ENCODE measurements at regions not wholly inside any gene's neighbourhood (a gene's known extent, or its start where the extent isn't known, plus 50 kb on each side); places are given as distances from the start of the nearest gene placed in this dataset.
"Not testable (repeated sequence)": the region's sequence is repeated elsewhere in the genome, so short reads cannot be mapped to it uniquely, and the experiment has no call there.

- H3K4me3 ChIP-seq = no peak overlapping the region
- TF ChIP-seq CTCF (IDR thresholded peaks at IDR 0.05) = no peak
- TF ChIP-seq POLR2A (IDR thresholded peaks at IDR 0.05) = no peak
- no peaks in the 10 kb centered on the region for H3K4me1 ChIP-seq
- H3K27ac ChIP-seq = no peak overlapping the region
- no peaks in the 10 kb centered on the region for H3K9me3 ChIP-seq
- intact Hi-C loops (cut with DNase I) = no loop called here
- no peaks in the 10 kb centered on the region for H3K27me3 ChIP-seq
- no peaks in the 10 kb centered on the region for H3K36me3 ChIP-seq
- 53% methylated on average over 2 of the region's 2 CpGs for WGBS (ENCODE audit: insufficient coverage, low coverage, low lambda C conversion rate, missing lambda C conversion rate)
- ATAC-seq (no peak), DNase-seq (no peak)
Measured at GRCh38 chr6:103505155-103505518, 1354.6 kb downstream of the HACE1 start.

- Histone ChIP-seq H3K9me3 (no peaks in the 10 kb centered on the region), H3K27me3 (no peaks in the 10 kb centered on the region), H3K36me3 (no peaks in the 10 kb centered on the region), H3K4me3 (no peak overlapping the region), H3K4me1 (no peaks in the 10 kb centered on the region), H3K27ac (no peak overlapping the region)
- intact Hi-C loops (cut with DNase I) = no loop called here
- 11% methylated on average over 1 of the region's 1 CpG for WGBS (ENCODE audit: insufficient coverage, low coverage, low lambda C conversion rate, missing lambda C conversion rate)
- no peak for ATAC-seq
- DNase-seq = no peak
- TF ChIP-seq CTCF (IDR thresholded peaks at IDR 0.05) (no peak), POLR2A (IDR thresholded peaks at IDR 0.05) (no peak)
Measured at GRCh38 chr6:103504501-103505154, 1355.1 kb downstream of the HACE1 start.

GRCh38 chr6:103496588-103496987 is 1363.1 kb downstream of the HACE1 start:
- H3K27me3 ChIP-seq; H3K27ac ChIP-seq; intact Hi-C loops (cut with DNase I); H3K4me1 ChIP-seq; DNase-seq; H3K36me3 ChIP-seq; ATAC-seq; H3K9me3 ChIP-seq; H3K4me3 ChIP-seq: not testable (repeated sequence)
- 100% methylated on average over 1 of the region's 11 CpGs for WGBS (ENCODE audit: insufficient coverage, low coverage, low lambda C conversion rate, missing lambda C conversion rate)

- ATAC-seq = no peak
- no peaks in the 10 kb centered on the region for H3K27me3 ChIP-seq
- no peaks in the 10 kb centered on the region for H3K4me1 ChIP-seq
- WGBS (ENCODE audit: insufficient coverage, low coverage, low lambda C conversion rate, missing lambda C conversion rate) = 55% methylated on average over 3 of the region's 3 CpGs
- no peak overlapping the region for H3K27ac ChIP-seq
- no peak for DNase-seq
- H3K36me3 ChIP-seq = no peaks in the 10 kb centered on the region
- TF ChIP-seq POLR2A (IDR thresholded peaks at IDR 0.05) (no peak), CTCF (IDR thresholded peaks at IDR 0.05) (no peak)
- H3K9me3 ChIP-seq = no peaks in the 10 kb centered on the region
- intact Hi-C loops (cut with DNase I) = no loop called here
- no peak overlapping the region for H3K4me3 ChIP-seq
Measured at GRCh38 chr6:103456652-103457051, 1403.1 kb downstream of the HACE1 start.

GRCh38 chr6:103455275-103455674 is 1404.4 kb downstream of the HACE1 start:
- Histone ChIP-seq H3K9me3 (no peaks in the 10 kb centered on the region), H3K27ac (no peak overlapping the region), H3K27me3 (no peaks in the 10 kb centered on the region), H3K4me3 (no peak overlapping the region), H3K4me1 (no peaks in the 10 kb centered on the region), H3K36me3 (no peaks in the 10 kb centered on the region)
- 33% methylated on average over 1 of the region's 1 CpG for WGBS (ENCODE audit: insufficient coverage, low coverage, low lambda C conversion rate, missing lambda C conversion rate)
- ATAC-seq (no peak), DNase-seq (no peak)
- intact Hi-C loops (cut with DNase I) = no loop called here
- no peak for TF ChIP-seq CTCF (IDR thresholded peaks at IDR 0.05)
- no peak for TF ChIP-seq POLR2A (IDR thresholded peaks at IDR 0.05)
